H9 (cell line): ENCODE measurements at regions not wholly inside any gene's neighbourhood (a gene's known extent, or its start where the extent isn't known, plus 50 kb on each side); places are given as distances from the start of the nearest gene placed in this dataset.

ENCODE experiments used
- DNase-seq: peaks from one replicate; pipeline ENCODE4 v3.0.0-alpha.2; 2017
- H2AFZ ChIP-seq: one replicate; pipeline ENCODE4 v1.6.1; 2013; ENCODE audit warnings: mild to moderate bottlenecking, low read length, control low read depth, moderate library complexity
- H2AK5ac ChIP-seq: 2 replicates; pipeline ENCODE4 v1.6.1; 2013; ENCODE audit warnings: low read length, control low read depth, mixed read lengths; ENCODE audit not compliant: insufficient read length
- H2BK120ac ChIP-seq: one replicate; pipeline ENCODE4 v1.6.1; 2013; ENCODE audit warnings: low read depth, mild to moderate bottlenecking, low read length, control low read depth, inconsistent platforms; ENCODE audit not compliant: poor library complexity, severe bottlenecking
- H2BK12ac ChIP-seq: 2 replicates; pipeline ENCODE4 v1.6.1; 2013; ENCODE audit warnings: low read length, control low read depth, mixed read lengths, low read depth; ENCODE audit not compliant: insufficient read length
- H2BK15ac ChIP-seq: 2 replicates; pipeline ENCODE4 v1.6.1; 2013; ENCODE audit warnings: low read depth, low read length, control low read depth
- H2BK20ac ChIP-seq: one replicate; pipeline ENCODE4 v1.6.1; 2013; ENCODE audit warnings: low read depth, mild to moderate bottlenecking, low read length, control low read depth, inconsistent platforms; ENCODE audit not compliant: poor library complexity, severe bottlenecking
- H2BK5ac ChIP-seq: 2 replicates; pipeline ENCODE4 v1.6.1; 2013; ENCODE audit warnings: low read length, control low read depth, mixed read lengths; ENCODE audit not compliant: insufficient read length
- H3K14ac ChIP-seq: 2 replicates; pipeline ENCODE4 v1.6.1; 2013; ENCODE audit warnings: low read length, control low read depth; ENCODE audit not compliant: insufficient read depth
- H3K18ac ChIP-seq: 2 replicates; pipeline ENCODE4 v1.6.1; 2013; ENCODE audit warnings: low read depth, mild to moderate bottlenecking, mixed read lengths, low read length, control low read depth; ENCODE audit not compliant: insufficient read length
- H3K23ac ChIP-seq: 2 replicates; pipeline ENCODE4 v1.6.1; 2013; ENCODE audit warnings: low read length, control low read depth, mixed read lengths, low read depth; ENCODE audit not compliant: insufficient read length
- H3K23me2 ChIP-seq: 2 replicates; pipeline ENCODE4 v1.6.1; 2013; ENCODE audit warnings: low read depth, mild to moderate bottlenecking, mixed read lengths, low read length, control low read depth; ENCODE audit not compliant: insufficient read length, poor library complexity, severe bottlenecking
- H3K27ac ChIP-seq: 2 replicates; pipeline ENCODE4 v1.5.1; 2013; ENCODE audit warnings: low read length, control low read depth, mixed read lengths, low read depth; ENCODE audit not compliant: insufficient read length
- H3K27me3 ChIP-seq: 2 replicates; pipeline ENCODE4 v1.6.1; 2013; ENCODE audit warnings: low read length, control low read depth, inconsistent platforms; ENCODE audit not compliant: insufficient read depth
- H3K4ac ChIP-seq: 2 replicates; pipeline ENCODE4 v1.6.1; 2013; ENCODE audit warnings: low read depth, mild to moderate bottlenecking, control low read depth, inconsistent platforms, low read length, moderate library complexity
- H3K4me1 ChIP-seq: 2 replicates; pipeline ENCODE4 v1.6.1; 2013; ENCODE audit warnings: low read length, control low read depth, inconsistent platforms; ENCODE audit not compliant: insufficient read depth
- H3K4me2 ChIP-seq: 2 replicates; pipeline ENCODE4 v1.6.1; 2013; ENCODE audit warnings: low read length, control low read depth, mixed read lengths; ENCODE audit not compliant: insufficient read length, insufficient read depth
- H3K56ac ChIP-seq: 2 replicates; pipeline ENCODE4 v1.6.1; 2013; ENCODE audit warnings: low read depth, mild to moderate bottlenecking, mixed read lengths, low read length, control low read depth; ENCODE audit not compliant: insufficient read length
- H3K79me1 ChIP-seq: 2 replicates; pipeline ENCODE4 v1.6.1; 2013; ENCODE audit warnings: low read depth, mild to moderate bottlenecking, moderate library complexity, low read length, control low read depth, inconsistent platforms; ENCODE audit not compliant: insufficient read depth, poor library complexity, severe bottlenecking
- H3K79me2 ChIP-seq: 2 replicates; pipeline ENCODE4 v1.6.1; 2013; ENCODE audit warnings: low read length, control low read depth, inconsistent platforms; ENCODE audit not compliant: insufficient read depth
- H3K9ac ChIP-seq: 2 replicates; pipeline ENCODE4 v1.6.1; 2013; ENCODE audit warnings: low read length, control low read depth, mixed read lengths; ENCODE audit not compliant: insufficient read length; ENCODE audit errors: extremely low read depth
- H3K9me3 ChIP-seq: one replicate; pipeline ENCODE4 v1.6.1; 2013; ENCODE audit warnings: low read depth, low read length, inconsistent platforms; ENCODE audit not compliant: control insufficient read depth
- H3T11ph ChIP-seq: one replicate; pipeline ENCODE4 v1.6.1; 2013; ENCODE audit warnings: mild to moderate bottlenecking, low read length, control low read depth, inconsistent platforms
- H4K20me1 ChIP-seq: one replicate; pipeline ENCODE4 v1.6.1; 2013; ENCODE audit not compliant: control insufficient read depth, insufficient read length, insufficient read depth
- H4K5ac ChIP-seq: 2 replicates; pipeline ENCODE4 v1.6.1; 2013; ENCODE audit warnings: low read depth, mild to moderate bottlenecking, mixed read lengths, low read length, control low read depth; ENCODE audit not compliant: insufficient read length
- H4K8ac ChIP-seq: replicated peaks from 2 replicates; pipeline ENCODE4 v1.6.1; 2013; ENCODE audit warnings: low read length, control low read depth, mixed read lengths, low read depth; ENCODE audit not compliant: insufficient read length
- H4K91ac ChIP-seq: 2 replicates; pipeline ENCODE4 v1.6.1; 2013; ENCODE audit warnings: low read depth, mild to moderate bottlenecking, moderate library complexity, mixed read lengths, low read length, control low read depth; ENCODE audit not compliant: insufficient read length
- H3K27ac Mint-ChIP-seq, 3 experiments: 2 replicates in 2 of 3; 3 replicates in 1 of 3; pipeline ENCODE4 v1.8.0; 2020 to 2021; ENCODE audit warnings: mixed read lengths in 3 of 3, mild to moderate bottlenecking in 1 of 3, moderate library complexity in 1 of 3
- H3K27me3 Mint-ChIP-seq: 2 replicates; pipeline ENCODE4 v1.8.0; 2021; ENCODE audit warnings: low read depth, mild to moderate bottlenecking, moderate library complexity, mixed read lengths
- H3K36me3 Mint-ChIP-seq, 3 experiments: 2 replicates in 2 of 3; 3 replicates in 1 of 3; pipeline ENCODE4 v1.8.0; 2020 to 2021; ENCODE audit warnings: low read depth in 3 of 3, mixed read lengths in 3 of 3; ENCODE audit not compliant: insufficient read depth in 1 of 3
- H3K4me1 Mint-ChIP-seq, 2 experiments: 2 replicates each; pipeline ENCODE4 v1.8.0; 2020; ENCODE audit warnings: mixed read lengths in 2 of 2
- H3K4me3 Mint-ChIP-seq, 2 experiments: 2 replicates in 1 of 2; 3 replicates in 1 of 2; pipeline ENCODE4 v1.8.0; 2020 to 2021; ENCODE audit warnings: mild to moderate bottlenecking in 2 of 2, mixed read lengths in 2 of 2, moderate library complexity in 1 of 2
- H3K9me3 Mint-ChIP-seq, 2 experiments: 2 replicates in 1 of 2; 3 replicates in 1 of 2; pipeline ENCODE4 v1.8.0; 2020; ENCODE audit warnings: mild to moderate bottlenecking in 2 of 2, mixed read lengths in 2 of 2, moderate library complexity in 1 of 2
- CTCF ChIP-seq: fragments of 200-600 bp; sonication (generic); conservative IDR thresholded peaks from 3 replicates; pipeline ENCODE4 v1.8.0; 2021; ENCODE audit warnings: antibody characterized with exemption, mild to moderate bottlenecking
- WGBS: extraction: QIAGEN DNeasy Blood & Tissue Kit; methylation state at CpG from one replicate; pipeline ENCODE4 v1.1.7; 2013; ENCODE audit warnings: missing lambda C conversion rate, low lambda C conversion rate, mixed read lengths; ENCODE audit not compliant: insufficient read length; ENCODE audit errors: extremely low coverage; 5-methylcytosine and 5-hydroxymethylcytosine counted together

- H3K27me3 Mint-ChIP-seq, result no peaks in the 10 kb centered on the region
- Histone ChIP-seq H3T11ph (no peak overlapping the region), H3K9ac (no peak overlapping the region), H3K4ac (no peak overlapping the region), H3K79me2 (no peaks in the 10 kb centered on the region), H2AFZ (no peak overlapping the region), H3K18ac (no peak overlapping the region), H4K20me1 (no peaks in the 10 kb centered on the region), H2BK5ac (no peak overlapping the region), H3K79me1 (no peaks in the 10 kb centered on the region), H2BK15ac (no peak overlapping the region), H2BK12ac (no peak overlapping the region), H3K9me3 (no peaks in the 10 kb centered on the region), H3K56ac (no peak overlapping the region), H4K5ac (no peak overlapping the region), H3K27ac (no peak overlapping the region), H2BK120ac (no peak overlapping the region), H4K91ac (no peak overlapping the region), H3K23ac (no peak overlapping the region), H3K14ac (no peak overlapping the region), H3K4me2 (no peak overlapping the region), H2AK5ac (no peak overlapping the region), H3K27me3 (no peaks in the 10 kb centered on the region), H4K8ac (no peak overlapping the region), H2BK20ac (no peak overlapping the region), H3K4me1 (no peaks in the 10 kb centered on the region), H3K23me2 (no peaks in the 10 kb centered on the region)
- no peaks in the 10 kb centered on the region; a peak in 1 of 7 replicates for H3K36me3 Mint-ChIP-seq
- H3K4me3 Mint-ChIP-seq, result no peak overlapping the region
- no CpG with 5 or more reads among the region's 2 CpGs for WGBS
- no peaks in the 10 kb centered on the region; a peak in 2 of 5 replicates for H3K9me3 Mint-ChIP-seq
- DNase-seq, result no peak
- TF ChIP-seq CTCF, result no peak
- H3K27ac Mint-ChIP-seq, result no peak overlapping the region
- H3K4me1 Mint-ChIP-seq, result peaks cover 13 to 16% of the 10 kb centered on the region in 2 experiments
Observed at GRCh38 chr6:139961190-139961589, 586.7 kb upstream of the CITED2 start.
